ENCODE measurements at regions not wholly inside any gene's neighbourhood (a gene's known extent, or its start where the extent isn't known, plus 50 kb on each side); places are given as distances from the start of the nearest gene placed in this dataset.
A peak's percentile ranks its signal among the peaks of the same experiment; 100 is the strongest.

DNA sequence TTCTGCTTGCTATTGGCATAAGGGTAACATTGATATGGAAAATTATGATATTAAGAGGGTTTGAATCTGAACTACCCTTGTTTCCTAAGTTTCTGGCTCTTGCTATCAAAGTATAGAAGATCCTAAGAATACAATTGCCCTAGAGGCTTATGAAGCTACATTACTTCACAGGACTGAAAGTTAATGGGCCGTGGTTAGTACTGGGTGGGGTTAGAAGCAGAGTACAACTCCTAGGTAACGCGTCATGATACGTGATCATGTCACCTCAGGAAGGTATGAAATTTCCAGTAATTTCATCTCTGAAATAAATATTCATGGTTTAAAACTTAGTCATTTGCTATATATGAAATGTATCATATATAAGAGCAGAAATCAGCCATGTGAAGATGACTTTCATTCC lies 743.8 kb upstream of the NEGR1 start:
- no peaks in the 10 kb centered on the region for H4K20me1 ChIP-seq (replicated peaks; ENCODE audit: insufficient read depth)
- no peak overlapping the region for H2AFZ ChIP-seq
- H3K4me1 ChIP-seq (ENCODE audit: insufficient read depth), result no peaks in the 10 kb centered on the region
- Mint-ChIP-seq H3K27me3 (ENCODE audit: insufficient read depth, low read depth, poor library complexity) (no peaks in the 10 kb centered on the region), H3K27ac (no peak overlapping the region), H3K4me1 (no peaks in the 10 kb centered on the region), H3K4me3 (no peak overlapping the region), H3K9me3 (no peaks in the 10 kb centered on the region), H3K36me3 (ENCODE audit: low read depth) (no peaks in the 10 kb centered on the region)
- no peaks in the 10 kb centered on the region for H3K79me2 ChIP-seq (replicated peaks; ENCODE audit: insufficient read depth)
- H3K27ac ChIP-seq (ENCODE audit: low read depth), result no peak overlapping the region
- DNase-seq (ENCODE audit: low spot score) (no peak), ATAC-seq (no peak)
- no peaks in the 10 kb centered on the region for H3K27me3 ChIP-seq (ENCODE audit: insufficient read depth)
- no peaks in the 10 kb centered on the region for H3F3A ChIP-seq (replicated peaks; ENCODE audit: low read depth)
- TF ChIP-seq JUNB (IDR thresholded peaks at IDR 0.05; ENCODE audit: unreplicated experiment), result no peak
- no peak for TF ChIP-seq NANOG (IDR thresholded peaks at IDR 0.05; ENCODE audit: borderline replicate concordance)
- no peak overlapping the region for H3K4me2 ChIP-seq
- H3K36me3 ChIP-seq (ENCODE audit: insufficient read depth), result no peaks in the 10 kb centered on the region
- H3K9me2 ChIP-seq (ENCODE audit: insufficient read depth), result no peaks in the 10 kb centered on the region
- H3K4me3 ChIP-seq, result no peak overlapping the region

DNA sequence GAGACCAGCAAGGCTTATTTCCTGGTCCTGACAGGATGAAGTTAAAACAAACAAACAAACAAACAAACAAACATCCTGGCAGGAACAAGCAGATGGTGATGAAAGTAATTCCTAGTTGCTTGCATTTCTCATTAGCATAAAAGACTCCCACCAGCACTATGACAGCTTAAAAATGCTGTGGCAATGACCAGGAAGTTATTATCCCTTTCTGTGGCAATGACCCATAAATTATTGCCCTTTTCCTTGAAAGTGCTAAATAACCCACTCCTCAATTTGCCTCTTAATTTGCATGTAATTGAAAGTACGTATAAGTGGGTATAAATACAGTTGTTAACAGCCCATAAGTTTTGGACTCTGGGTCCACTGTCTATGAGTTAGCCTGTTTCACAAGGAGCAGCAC lies 727.6 kb upstream of the NEGR1 start:
- ATAC-seq, result no peak
- Mint-ChIP-seq H3K4me3 (no peak overlapping the region), H3K9me3 (peaks cover 9% of the 10 kb centered on the region; the same call in 1 of the 3 replicates)

More for the DNA sequence above, 727.6 kb upstream of the NEGR1 start:
- H3K27me3 Mint-ChIP-seq (ENCODE audit: insufficient read depth, low read depth, poor library complexity), result no peaks in the 10 kb centered on the region
- Histone ChIP-seq H3K4me1 (ENCODE audit: insufficient read depth) (peaks cover 13% of the 10 kb centered on the region), H3K9me2 (ENCODE audit: insufficient read depth) (no peaks in the 10 kb centered on the region), H2AFZ (no peak overlapping the region), H3K27ac (ENCODE audit: low read depth) (no peak overlapping the region), H3K4me3 (no peak overlapping the region), H3K4me2 (0 out of 2 replicates have a peak overlapping the region, but pooled peaks have one; percentile 12), H3F3A (replicated peaks; ENCODE audit: low read depth) (no peaks in the 10 kb centered on the region), H3K79me2 (replicated peaks; ENCODE audit: insufficient read depth) (no peaks in the 10 kb centered on the region), H3K36me3 (ENCODE audit: insufficient read depth) (no peaks in the 10 kb centered on the region; the same call in 1 of the 2 replicates), H4K20me1 (replicated peaks; ENCODE audit: insufficient read depth) (no peaks in the 10 kb centered on the region), H3K27me3 (ENCODE audit: insufficient read depth) (no peaks in the 10 kb centered on the region)
- H3K36me3 Mint-ChIP-seq (ENCODE audit: low read depth), result peaks cover 5% of the 10 kb centered on the region; the same call in 1 of the 3 replicates
- H3K27ac Mint-ChIP-seq, result no peak overlapping the region
- H3K4me1 Mint-ChIP-seq, result peaks cover 16% of the 10 kb centered on the region; the same call in 2 of the 3 replicates
- TF ChIP-seq STAT1 (IDR thresholded peaks at IDR 0.05; ENCODE audit: unreplicated experiment) (no peak), POLR2AphosphoS5 (IDR thresholded peaks at IDR 0.05; ENCODE audit: low read depth) (no peak), ETS1 (IDR thresholded peaks at IDR 0.05) (no peak), NANOG (IDR thresholded peaks at IDR 0.05; ENCODE audit: borderline replicate concordance) (no peak)
- TF ChIP-seq, protein P1, sequence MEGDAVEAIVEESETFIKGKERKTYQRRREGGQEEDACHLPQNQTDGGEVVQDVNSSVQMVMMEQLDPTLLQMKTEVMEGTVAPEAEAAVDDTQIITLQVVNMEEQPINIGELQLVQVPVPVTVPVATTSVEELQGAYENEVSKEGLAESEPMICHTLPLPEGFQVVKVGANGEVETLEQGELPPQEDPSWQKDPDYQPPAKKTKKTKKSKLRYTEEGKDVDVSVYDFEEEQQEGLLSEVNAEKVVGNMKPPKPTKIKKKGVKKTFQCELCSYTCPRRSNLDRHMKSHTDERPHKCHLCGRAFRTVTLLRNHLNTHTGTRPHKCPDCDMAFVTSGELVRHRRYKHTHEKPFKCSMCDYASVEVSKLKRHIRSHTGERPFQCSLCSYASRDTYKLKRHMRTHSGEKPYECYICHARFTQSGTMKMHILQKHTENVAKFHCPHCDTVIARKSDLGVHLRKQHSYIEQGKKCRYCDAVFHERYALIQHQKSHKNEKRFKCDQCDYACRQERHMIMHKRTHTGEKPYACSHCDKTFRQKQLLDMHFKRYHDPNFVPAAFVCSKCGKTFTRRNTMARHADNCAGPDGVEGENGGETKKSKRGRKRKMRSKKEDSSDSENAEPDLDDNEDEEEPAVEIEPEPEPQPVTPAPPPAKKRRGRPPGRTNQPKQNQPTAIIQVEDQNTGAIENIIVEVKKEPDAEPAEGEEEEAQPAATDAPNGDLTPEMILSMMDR (conservative IDR thresholded peaks at IDR 0.05; ENCODE audit: low read depth in 2 of 2), result no peak
- no peak for DNase-seq (ENCODE audit: low spot score)

Measured in GM23338 (cell line).